WTC11 (cell line): ENCODE measurements at regions not wholly inside any gene's neighbourhood (a gene's known extent, or its start where the extent isn't known, plus 50 kb on each side); places are given as distances from the start of the nearest gene placed in this dataset.

Experiments
- CREB1 ChIP-seq: sonication (generic); formaldehyde crosslinking; IDR thresholded peaks from 2 replicates; pipeline ENCODE4 v1.8.0; 2023; ENCODE audit warnings: mild to moderate bottlenecking, missing genetic modification reagents
- CTCF ChIP-seq: fragments of 200-600 bp; IDR thresholded peaks from 2 replicates; pipeline ENCODE4 v1.8.0; 2022; ENCODE audit warnings: antibody characterized with exemption
- ELF4 ChIP-seq: sonication (generic); formaldehyde crosslinking; IDR thresholded peaks from 2 replicates; pipeline ENCODE4 v1.8.1; 2022; ENCODE audit warnings: low read depth, mild to moderate bottlenecking, moderate library complexity, missing genetic modification reagents
- FOXK1 ChIP-seq: sonication (generic); formaldehyde crosslinking; IDR thresholded peaks from 2 replicates; pipeline ENCODE4 v1.8.0; 2022; ENCODE audit warnings: mild to moderate bottlenecking, moderate library complexity, missing genetic modification reagents
- IRF2 ChIP-seq: sonication (generic); formaldehyde crosslinking; IDR thresholded peaks from 2 replicates; pipeline ENCODE4 v1.8.0; 2022; ENCODE audit warnings: low read depth, missing genetic modification reagents, borderline replicate concordance
- JUN ChIP-seq: sonication (generic); formaldehyde crosslinking; IDR thresholded peaks from 2 replicates; pipeline ENCODE4 v1.8.0; 2023; ENCODE audit warnings: mild to moderate bottlenecking, missing genetic modification reagents
- NFE2L1 ChIP-seq: sonication (generic); formaldehyde crosslinking; IDR thresholded peaks from 2 replicates; pipeline ENCODE4 v1.8.1; 2023; ENCODE audit warnings: missing genetic modification reagents
- SP1 ChIP-seq: sonication (generic); formaldehyde crosslinking; conservative IDR thresholded peaks from 2 replicates; pipeline ENCODE4 v1.8.1; 2022; ENCODE audit warnings: missing genetic modification reagents
- TEAD4 ChIP-seq: sonication (generic); formaldehyde crosslinking; IDR thresholded peaks from 2 replicates; pipeline ENCODE4 v1.8.0; 2022; ENCODE audit warnings: mild to moderate bottlenecking, missing genetic modification reagents
- TP53 ChIP-seq: sonication (generic); formaldehyde crosslinking; IDR thresholded peaks from 2 replicates; pipeline ENCODE4 v1.8.1; 2023; ENCODE audit warnings: mild to moderate bottlenecking, missing genetic modification reagents
- ZBTB21 ChIP-seq: sonication (generic); formaldehyde crosslinking; IDR thresholded peaks from 2 replicates; pipeline ENCODE4 v1.8.1; 2023; ENCODE audit warnings: mild to moderate bottlenecking, missing genetic modification reagents, borderline replicate concordance
- ZNF512 ChIP-seq: sonication (generic); formaldehyde crosslinking; IDR thresholded peaks from 2 replicates; pipeline ENCODE4 v1.8.1; 2022; ENCODE audit warnings: missing genetic modification reagents, borderline replicate concordance

- TF ChIP-seq CTCF (no peak), CREB1 (CRISPR knock-in tag) (no peak), FOXK1 (no peak), TP53 (no peak), ZBTB21 (CRISPR knock-in tag) (no peak), JUN (CRISPR knock-in tag) (no peak), TEAD4 (CRISPR knock-in tag) (no peak), ELF4 (no peak), ZNF512 (CRISPR knock-in tag) (no peak), IRF2 (CRISPR knock-in tag) (no peak), SP1 (CRISPR knock-in tag) (no peak), NFE2L1 (CRISPR knock-in tag) (no peak)
Measured at GRCh38 chr13:112184851-112185371, 118.0 kb downstream of the SOX1 start.
